HG03064 (cell line): ENCODE measurements at regions not wholly inside any gene's neighbourhood (a gene's known extent, or its start where the extent isn't known, plus 50 kb on each side); places are given as distances from the start of the nearest gene placed in this dataset.

Experiments
- ATAC-seq: cut with Tn5 transposase; IDR thresholded peaks from one replicate; pipeline ENCODE4 v1.9.1; 2021; ENCODE audit warnings: low read depth; ENCODE audit not compliant: unreplicated experiment

DNA sequence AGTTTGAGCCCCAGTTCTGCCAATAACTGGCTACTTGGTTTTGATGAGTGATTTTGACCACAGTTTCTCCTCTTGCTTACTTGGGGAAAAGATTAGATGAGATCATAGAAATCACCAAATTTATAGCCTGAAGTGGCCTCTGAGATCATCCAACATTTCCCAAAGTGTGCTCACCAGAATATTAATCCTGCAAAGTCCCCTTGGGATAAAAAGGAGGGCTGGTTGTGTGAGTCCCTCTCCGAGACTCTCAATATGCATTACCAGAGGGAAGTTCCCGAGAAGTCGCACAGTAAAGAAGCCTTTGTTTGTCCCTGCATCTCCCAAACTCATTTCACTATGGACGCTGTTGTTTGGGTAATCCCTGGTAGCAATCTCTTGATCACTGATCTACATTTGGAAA lies 88.4 kb upstream of the ADRA1B start:
- no peak for ATAC-seq

DNA sequence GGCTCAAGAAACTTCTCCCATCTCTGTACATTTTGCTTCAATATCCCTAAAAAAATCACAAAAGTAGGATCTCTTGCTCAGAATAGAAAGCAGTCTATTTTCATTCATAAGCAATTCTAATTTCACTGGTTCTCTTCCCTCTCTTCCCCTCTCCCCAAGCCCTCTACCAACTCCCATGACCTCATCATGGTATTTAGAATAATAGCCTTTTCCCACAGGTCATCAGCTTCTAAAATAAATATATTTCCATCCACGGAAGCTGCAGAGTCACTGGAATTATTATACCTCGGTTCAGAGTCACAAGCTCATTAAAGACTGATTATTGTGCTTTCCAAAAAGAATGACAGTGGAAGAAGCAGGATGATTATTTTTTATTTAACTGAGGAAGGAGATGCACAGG lies 84.2 kb upstream of the ADRA1B start:
- ATAC-seq, result no peak

DNA sequence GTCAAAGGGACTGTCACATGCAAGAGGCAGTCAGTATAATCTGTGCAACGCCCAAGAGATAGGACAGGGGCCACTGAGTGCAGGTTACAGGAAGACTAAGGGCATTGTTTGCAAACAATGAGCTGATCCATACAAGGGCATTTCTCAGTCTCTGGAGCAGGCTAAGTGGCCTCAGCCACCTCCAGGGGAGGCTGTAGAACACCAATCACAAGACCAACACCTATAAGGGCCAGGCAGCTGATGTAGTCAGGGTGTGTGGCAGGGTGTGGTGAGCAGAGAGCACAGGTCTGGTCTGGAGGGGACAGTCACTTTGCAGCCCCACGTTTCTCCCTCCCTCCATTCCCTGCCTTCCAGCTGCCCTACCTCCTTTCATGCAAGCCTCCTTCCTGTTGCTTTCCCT lies 83.2 kb upstream of the ADRA1B start:
- ATAC-seq, result no peak

DNA sequence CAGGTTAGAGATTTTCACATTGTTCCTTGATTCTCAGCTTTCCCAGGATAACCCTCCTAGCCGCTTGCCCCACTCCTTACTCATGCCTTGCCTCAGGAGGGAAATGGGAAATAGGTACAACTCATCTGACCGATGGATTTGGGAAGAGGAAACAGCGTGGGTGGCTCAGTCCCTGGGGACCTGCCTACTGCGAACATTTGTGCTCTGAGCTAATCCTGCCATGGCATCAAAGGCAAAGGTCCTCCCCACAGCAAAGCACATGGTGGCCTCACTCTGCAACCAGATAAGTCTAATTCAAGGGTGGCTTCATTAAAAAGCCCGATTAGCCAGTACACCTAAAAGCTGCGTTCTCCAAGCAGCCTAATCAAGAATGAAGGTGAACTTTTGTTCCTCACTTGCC lies 82.4 kb upstream of the ADRA1B start:
- no peak for ATAC-seq

DNA sequence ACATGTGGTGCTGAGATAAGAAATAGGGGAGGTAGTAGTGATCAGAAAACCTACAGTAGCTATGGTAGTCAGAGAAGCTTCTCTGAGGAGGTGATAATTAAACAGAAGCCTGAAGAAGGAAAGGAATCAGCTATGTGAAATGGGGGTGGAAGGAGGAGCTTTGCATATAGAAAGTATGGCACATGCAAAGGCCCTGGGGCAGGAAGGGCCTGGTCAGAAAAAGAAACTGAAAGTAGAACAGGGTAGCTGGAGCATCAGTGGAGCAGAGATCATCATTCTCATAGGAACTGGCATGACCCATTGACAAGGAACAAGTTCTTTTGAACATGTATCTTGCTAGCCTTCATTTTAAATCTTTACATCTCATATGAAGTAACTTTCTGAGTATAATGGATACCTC lies 80.7 kb upstream of the ADRA1B start:
- ATAC-seq, result no peak

DNA sequence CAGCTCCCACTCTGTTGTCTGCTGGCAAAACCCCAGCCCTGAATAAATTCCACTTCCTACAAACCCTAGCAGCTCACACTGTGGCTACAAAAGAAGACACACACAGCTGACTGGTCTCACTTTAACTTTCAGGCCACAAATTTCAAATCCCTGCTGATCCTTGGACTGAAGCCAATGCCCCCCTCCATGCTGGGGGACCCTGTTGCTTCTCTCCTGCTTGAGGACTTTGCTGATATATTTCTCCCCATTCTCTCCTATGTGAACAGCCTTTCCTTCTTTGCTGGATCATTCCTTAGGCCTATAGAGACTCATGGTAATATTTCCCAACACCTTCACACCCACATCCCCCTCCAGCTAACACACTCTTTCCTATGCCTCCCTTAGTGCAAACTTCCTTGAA lies 79.6 kb upstream of the ADRA1B start:
- no peak for ATAC-seq

DNA sequence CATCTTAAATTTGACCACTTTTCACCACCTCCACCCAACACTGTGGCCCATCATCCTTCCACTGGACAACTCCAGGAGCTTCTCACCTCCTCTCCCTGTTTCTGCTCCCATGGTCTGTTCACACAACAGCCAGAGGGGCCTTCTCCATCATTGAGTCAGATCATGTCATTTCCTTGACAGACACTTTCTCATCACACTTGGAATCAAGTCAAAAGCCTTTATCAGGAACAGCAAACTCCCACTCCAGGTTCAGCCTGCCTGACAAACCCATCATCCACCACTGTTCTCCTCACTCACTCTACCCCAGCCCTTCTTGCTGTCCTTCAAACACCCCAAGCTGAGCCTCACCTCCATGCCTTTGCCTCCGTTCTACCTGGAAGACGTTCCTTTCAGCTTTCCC lies 78.4 kb upstream of the ADRA1B start:
- no peak for ATAC-seq

DNA sequence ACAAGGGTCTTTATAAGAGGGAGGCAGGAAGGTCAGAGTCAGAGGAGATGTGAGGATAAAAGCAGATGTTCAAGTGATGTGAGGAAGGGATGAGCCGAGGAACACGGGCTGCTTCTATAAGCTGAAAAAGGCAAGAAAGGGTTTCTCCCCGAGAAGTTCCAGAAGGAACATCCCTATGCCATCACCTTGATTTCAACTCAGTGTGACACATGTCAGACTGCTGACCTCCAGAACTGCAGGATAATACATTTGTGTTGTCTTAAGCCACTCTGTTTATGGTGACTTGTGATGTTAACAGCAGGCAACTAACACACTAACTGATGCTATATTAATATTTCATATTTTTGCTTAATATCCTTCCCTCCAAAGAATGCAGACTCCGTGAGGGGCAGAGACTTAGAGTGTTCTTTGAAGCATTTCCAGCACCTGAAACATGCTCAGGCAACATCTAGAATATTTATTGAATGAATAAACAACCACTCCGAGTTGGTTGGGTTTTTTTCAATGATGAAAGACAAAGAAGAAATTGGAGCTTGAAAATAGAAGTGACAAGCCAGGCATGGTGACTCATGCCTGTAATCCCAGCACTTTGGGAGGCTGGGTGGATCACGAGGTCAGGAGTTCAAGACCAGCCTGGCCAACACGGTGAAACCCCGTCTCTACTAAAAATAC lies 77.6 kb upstream of the ADRA1B start:
- ATAC-seq, result no peak

DNA sequence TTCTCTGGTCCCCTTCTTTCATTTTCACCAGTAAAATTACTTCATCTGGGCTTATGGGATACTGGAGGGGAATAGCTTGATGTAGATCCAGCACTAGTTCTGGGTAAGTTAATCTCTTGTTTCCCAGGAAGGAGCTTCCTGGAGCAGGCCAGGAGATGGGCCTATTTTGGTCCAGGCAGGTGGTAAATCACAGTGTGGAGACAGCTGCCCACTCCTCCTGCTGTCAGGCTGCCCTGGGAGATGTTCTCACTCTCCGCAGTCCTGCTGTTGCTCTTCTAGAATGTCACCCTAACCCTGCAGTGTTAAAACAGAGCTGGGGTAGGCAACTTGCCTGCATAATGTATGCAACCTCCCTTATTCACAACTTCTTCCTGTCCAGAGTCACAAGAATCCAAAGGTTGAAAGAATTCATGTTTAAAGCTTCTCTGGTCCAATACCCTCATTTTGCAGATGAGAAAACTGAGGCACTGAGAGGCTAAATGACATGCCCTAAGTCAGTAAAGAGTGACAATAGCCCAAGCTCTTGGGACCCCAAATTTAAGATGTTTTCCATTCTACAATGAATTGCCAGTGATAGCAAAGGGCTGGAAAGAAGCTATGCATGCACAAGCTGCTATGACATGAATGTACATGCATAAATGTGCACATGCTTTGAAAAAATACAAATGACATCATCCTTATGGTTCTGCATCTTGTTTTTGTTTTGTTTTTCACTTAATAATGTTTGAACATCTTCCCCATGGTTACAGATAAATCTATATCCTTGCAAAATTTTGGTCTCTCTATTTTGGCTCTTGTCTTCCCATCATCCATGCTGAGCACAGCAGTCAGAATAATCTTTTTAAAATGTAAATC lies 71.8 kb upstream of the ADRA1B start:
- ATAC-seq, result no peak

DNA sequence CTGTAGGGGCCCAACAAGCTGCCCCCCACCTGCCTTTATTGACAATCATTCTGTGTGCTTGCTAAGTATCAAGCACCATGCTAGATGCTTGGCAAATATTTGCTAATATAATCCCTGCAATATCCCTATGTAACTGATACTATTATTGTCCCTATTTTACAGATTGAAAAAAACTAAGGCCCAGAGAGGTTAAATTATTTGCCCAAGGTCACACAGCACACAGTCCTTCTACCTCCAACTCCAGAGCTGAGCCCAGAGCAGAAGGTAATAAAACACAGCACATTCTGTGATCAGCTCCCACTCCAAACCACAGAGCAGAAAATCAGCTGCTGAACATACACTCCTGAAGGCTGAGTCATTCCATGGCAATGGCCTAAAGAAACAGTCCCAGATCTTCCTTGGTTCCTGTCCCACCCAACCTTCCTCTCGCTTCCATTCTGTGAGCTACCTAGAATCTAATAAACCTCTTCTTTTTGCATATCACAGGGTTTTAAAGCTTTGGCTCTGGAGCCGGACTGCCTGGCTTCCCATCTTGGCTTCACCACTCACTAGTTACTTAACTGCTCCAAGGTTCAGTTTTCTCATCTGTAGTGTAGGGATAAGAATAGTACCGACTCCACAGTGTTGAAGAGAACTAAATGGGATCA lies 66.7 kb upstream of the ADRA1B start:
- no peak for ATAC-seq

DNA sequence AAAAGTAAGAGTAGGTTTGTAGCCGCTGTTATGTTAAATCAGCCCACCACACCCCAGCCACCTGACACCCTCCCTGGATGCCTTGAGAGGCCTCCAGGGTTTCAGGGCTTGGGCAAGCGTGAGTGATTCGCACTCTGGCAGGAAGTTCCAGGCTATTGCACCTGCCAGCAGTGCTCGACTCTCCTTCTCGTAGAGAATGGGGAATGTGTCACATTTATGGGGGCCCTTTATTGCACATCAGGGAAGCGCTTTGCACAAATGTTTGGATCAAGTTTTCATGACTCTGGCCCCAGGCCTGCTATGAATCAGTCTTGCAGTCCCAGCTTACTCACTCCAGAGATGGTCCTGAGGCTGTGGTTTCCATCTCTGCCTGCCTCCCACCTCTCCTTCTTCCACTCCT lies 66.1 kb upstream of the ADRA1B start:
- ATAC-seq, result no peak

DNA sequence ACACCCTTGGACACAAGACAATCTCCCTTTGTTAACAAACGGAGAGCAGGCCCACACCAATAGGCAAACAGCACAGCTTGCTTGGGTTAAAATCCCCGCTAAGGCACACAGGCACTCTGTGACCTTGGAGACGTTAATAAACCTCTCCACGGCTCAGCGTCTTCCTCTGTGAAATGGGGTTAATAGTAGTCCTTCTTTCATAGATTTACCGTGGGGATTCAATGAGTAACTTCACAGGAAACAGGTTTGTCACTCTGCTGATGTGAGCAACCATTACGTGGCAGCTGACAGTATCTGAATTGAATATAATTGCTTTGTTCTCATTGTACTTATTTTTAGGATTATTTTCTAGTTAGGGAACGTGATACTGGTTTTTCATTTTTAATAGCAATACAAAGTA lies 65.2 kb upstream of the ADRA1B start:
- no peak for ATAC-seq

DNA sequence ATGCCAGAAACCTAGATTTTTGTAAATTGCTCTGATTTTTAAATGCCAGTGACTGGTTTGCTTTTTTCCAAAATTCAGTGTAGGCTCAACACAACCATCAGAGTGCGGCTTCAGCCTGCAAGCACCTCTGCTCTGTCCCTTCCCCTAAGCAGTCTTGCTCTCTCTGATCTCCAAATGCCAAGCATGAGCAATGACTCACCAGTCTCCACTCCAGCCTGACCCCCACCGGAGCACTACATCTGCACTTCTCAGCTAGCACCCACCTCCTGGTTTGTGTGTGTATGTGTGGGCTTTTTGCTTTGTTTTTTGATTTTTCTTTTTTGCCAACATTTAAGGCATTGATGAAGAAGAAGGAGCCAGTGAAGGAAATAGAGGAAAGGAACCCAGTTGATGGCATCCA lies 61.4 kb upstream of the ADRA1B start:
- ATAC-seq, result no peak

DNA sequence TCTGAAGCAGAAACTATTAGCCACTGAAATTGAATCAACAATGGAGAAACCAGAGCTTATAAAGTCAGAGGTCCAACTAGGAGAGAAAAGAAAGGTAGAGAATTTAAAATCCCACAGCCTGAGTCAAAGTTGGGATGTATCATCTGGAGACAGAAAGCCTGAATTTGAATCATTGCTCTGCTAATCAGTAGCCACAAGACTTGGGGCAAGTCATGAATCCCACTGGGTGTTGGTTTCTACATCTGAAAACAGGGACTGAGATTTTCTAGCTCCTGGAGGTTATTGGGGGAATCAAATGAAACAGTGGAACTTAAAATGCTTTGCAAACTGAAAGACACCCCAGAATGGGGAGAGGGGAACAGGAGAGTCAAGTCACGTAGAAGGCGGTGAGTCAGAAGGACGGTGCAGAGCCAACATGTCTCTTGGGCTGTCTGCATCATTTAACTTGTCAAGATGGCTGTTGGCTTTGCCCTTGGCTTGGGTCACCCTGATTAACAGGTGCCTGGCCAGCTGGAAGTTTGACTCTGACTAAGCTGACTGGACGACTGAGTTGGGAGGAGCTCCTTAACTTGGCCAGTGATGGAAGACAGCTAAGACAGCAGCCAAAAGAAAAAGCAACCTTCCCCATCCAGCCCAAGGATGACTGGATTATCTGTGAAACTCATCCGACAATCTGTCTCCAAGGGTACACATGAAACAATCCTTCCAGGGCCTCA lies 60.6 kb upstream of the ADRA1B start:
- no peak for ATAC-seq

DNA sequence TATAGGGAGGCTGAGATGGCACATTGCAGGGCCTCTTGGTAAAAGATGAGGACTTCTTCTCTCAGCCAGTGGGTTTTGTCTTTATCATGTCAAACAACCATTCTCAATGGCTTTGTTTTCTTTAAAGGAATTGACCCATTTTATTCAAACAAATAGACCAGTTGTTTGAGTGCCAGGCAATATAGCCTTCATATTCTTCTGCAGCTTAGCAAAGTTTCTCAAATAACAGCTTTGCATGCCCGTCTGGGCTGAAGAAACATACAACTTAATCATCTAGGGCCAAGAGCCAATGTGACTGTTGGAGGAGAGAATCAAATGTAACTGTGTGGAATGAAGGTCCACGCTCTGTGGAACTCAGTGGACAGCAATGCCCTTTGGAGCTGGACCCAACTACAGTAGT lies 57.4 kb upstream of the ADRA1B start:
- no peak for ATAC-seq

DNA sequence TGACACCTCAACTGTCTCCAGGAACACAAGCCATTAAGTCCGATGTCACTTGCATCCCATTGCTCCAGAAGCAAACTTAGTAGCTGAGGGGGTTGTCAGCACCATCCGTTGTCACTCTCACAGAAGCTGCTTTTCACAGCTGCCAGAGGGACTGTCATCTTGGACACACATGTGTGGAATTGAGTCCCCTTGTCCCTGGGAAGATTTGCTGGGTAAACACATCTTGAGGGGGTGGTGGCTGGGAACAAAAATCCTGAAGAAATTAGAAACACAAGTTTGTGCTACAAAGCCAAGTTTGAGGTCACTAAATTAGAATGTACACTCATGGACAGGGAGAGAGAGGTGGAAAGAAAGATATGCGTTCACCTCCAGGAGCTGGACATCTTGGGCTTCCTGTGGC lies 55.2 kb upstream of the ADRA1B start:
- no peak for ATAC-seq

DNA sequence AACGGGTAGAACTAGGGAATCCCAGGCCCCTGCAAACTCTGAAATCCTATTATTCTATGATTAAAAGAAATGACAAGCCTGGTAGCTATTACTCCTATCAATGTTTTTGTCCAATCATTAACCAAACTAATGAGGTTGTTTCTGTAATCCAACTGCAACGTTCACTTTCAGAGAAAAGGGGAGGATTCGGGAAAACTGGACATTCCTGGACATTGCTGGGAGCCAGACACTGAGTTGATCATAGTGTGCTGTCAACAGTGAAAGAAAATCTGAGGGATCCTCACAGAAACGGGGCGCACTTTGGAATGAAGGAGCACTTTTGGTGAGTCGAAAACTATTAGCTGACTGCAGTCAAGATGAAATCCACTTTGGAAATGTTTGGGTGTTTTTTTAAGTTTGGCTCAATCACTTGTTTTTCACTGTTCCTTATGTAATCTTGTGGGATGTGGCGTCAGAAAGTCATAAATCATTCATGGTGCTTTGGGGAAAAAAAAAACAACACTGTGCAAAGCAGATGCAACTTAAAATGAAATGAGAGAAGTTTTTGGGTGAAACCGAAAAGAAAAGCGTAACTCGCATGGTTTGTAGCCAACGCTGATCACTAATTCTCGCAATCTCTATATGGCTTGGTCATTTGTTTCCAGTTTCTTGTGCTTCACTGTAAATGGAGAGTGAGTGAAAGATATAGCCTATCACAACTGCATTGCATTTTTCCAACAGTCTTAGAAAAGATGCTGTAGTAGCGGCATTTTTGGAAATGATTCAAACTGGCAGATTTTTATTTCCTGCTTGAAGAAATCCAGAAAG lies 51.2 kb upstream of the ADRA1B start:
- peak; percentile 84 for ATAC-seq

DNA sequence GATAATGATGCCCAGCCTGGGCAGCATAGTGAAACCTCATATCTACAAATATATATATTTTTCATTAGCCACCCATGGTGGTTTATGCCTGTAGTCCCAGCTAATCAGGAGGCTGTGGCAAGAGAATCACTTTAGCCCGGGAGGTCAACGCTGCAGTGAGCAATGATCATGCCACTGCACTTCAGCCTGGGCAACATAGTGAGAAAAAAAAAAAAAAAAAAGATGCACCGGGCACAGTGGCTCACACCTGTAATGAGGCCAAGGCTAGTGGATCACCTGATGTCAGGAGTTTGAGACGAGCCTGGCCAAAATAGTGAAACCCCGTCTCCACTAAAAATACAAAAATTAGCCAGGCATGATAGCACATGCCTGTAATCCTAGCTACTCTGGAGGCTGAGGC lies 50.2 kb upstream of the ADRA1B start:
- ATAC-seq, result no peak
